IMR-90 (cell line): ENCODE measurements at regions not wholly inside any gene's neighbourhood (a gene's known extent, or its start where the extent isn't known, plus 50 kb on each side); places are given as distances from the start of the nearest gene placed in this dataset.

Experiments used
- ATAC-seq: fragments of 200-7000 bp; cut with Tn5 transposase; 2 replicates; pipeline ENCODE4 v1.9.1; 2020; ENCODE audit warnings: low read depth, mild to moderate bottlenecking, moderate library complexity
- BruUV-seq: library from RNA; stranded (reverse); fragments of 400-500 nt; replicated peaks from 2 replicates; lab custom pipeline; 2021; lab: Mats Ljungman, UMichigan
- CTCF ChIA-PET: fragments of 300-600 bp; formaldehyde crosslinking; extraction: SDS; loops from one replicate; lab custom pipeline; 2021; ENCODE audit warnings: antibody characterized with exemption; lab: Yijun Ruan, JAX
- POLR2A ChIA-PET: fragments of 300-600 bp; sonication (Branson Sonifier 250); formaldehyde crosslinking; loops from one replicate; lab custom pipeline; 2022; ENCODE audit warnings: antibody characterized with exemption; ENCODE audit not compliant: unreplicated experiment; lab: Charles Lee
- DNase-seq: peaks from one replicate; pipeline ENCODE4 v3.0.0; 2013
- H2AFZ ChIP-seq: replicated peaks from 2 replicates; pipeline ENCODE3; 2013; ENCODE audit warnings: low read length, mild to moderate bottlenecking; ENCODE audit not compliant: poor library complexity
- H2AK5ac ChIP-seq: 2 replicates; pipeline ENCODE4 v1.6.1; 2013; ENCODE audit warnings: low read depth, low read length, inconsistent platforms
- H2AK9ac ChIP-seq: replicated peaks from 2 replicates; pipeline ENCODE3; 2013; ENCODE audit warnings: mild to moderate bottlenecking, low read depth, low read length, moderate library complexity; ENCODE audit not compliant: poor library complexity
- H2BK120ac ChIP-seq: 2 replicates; pipeline ENCODE4 v1.6.1; 2013; ENCODE audit warnings: low read depth, low read length, inconsistent platforms
- H2BK15ac ChIP-seq: 3 replicates; pipeline ENCODE4 v1.6.1; 2013; ENCODE audit warnings: low read depth, low read length, inconsistent platforms
- H2BK20ac ChIP-seq: 2 replicates; pipeline ENCODE4 v1.6.1; 2013; ENCODE audit warnings: low read depth, mild to moderate bottlenecking, inconsistent platforms, low read length, moderate library complexity
- H2BK5ac ChIP-seq: 2 replicates; pipeline ENCODE4 v1.6.1; 2013; ENCODE audit warnings: mild to moderate bottlenecking, low read depth, low read length, inconsistent platforms; ENCODE audit not compliant: poor library complexity, severe bottlenecking
- H3K14ac ChIP-seq: replicated peaks from 2 replicates; pipeline ENCODE4 v1.6.1; 2013; ENCODE audit warnings: low read depth, low read length, inconsistent platforms
- H3K18ac ChIP-seq: 2 replicates; pipeline ENCODE4 v1.6.1; 2013; ENCODE audit warnings: low read depth, low read length, control low read depth
- H3K23ac ChIP-seq: 2 replicates; pipeline ENCODE4 v1.6.1; 2013; ENCODE audit warnings: low read depth, low read length, inconsistent platforms
- H3K27ac ChIP-seq: 2 replicates; pipeline ENCODE4 v1.5.1; 2013; ENCODE audit warnings: mild to moderate bottlenecking, control low read depth, low read length; ENCODE audit not compliant: insufficient read depth
- H3K27me3 ChIP-seq: 2 replicates; pipeline ENCODE4 v1.6.1; 2013; ENCODE audit warnings: low read length; ENCODE audit not compliant: control insufficient read depth, insufficient read depth
- H3K36me3 ChIP-seq: 2 replicates; pipeline ENCODE4 v1.6.1; 2013; ENCODE audit warnings: low read length, mixed read lengths; ENCODE audit not compliant: control insufficient read depth, insufficient read depth
- H3K4ac ChIP-seq: 2 replicates; pipeline ENCODE4 v1.6.1; 2013; ENCODE audit warnings: low read depth, low read length, inconsistent platforms
- H3K4me1 ChIP-seq: 2 replicates; pipeline ENCODE4 v1.6.1; 2013; ENCODE audit warnings: low read length, mixed read lengths; ENCODE audit not compliant: control insufficient read depth, insufficient read depth
- H3K4me2 ChIP-seq: 2 replicates; pipeline ENCODE4 v1.6.1; 2013; ENCODE audit warnings: low read depth, mild to moderate bottlenecking, control low read depth, low read length, moderate library complexity
- H3K4me3 ChIP-seq: 2 replicates; pipeline ENCODE4 v1.5.1; 2013; ENCODE audit warnings: low read depth, mild to moderate bottlenecking, control low read depth, low read length, moderate library complexity; ENCODE audit not compliant: insufficient read depth
- H3K56ac ChIP-seq: 2 replicates; pipeline ENCODE4 v1.6.1; 2013; ENCODE audit warnings: low read length, inconsistent platforms; ENCODE audit not compliant: insufficient read depth; ENCODE audit errors: extremely low read depth
- H3K79me1 ChIP-seq, 2 experiments: 2 replicates each; pipeline ENCODE4 v1.6.1; 2013; ENCODE audit warnings: low read length in 2 of 2, inconsistent platforms in 1 of 2, low read depth in 1 of 2
- H3K9ac ChIP-seq: 2 replicates; pipeline ENCODE4 v1.6.1; 2013; ENCODE audit warnings: low read depth, low read length, control low read depth
- H3K9me1 ChIP-seq: 2 replicates; pipeline ENCODE4 v1.6.1; 2013; ENCODE audit warnings: low read length, inconsistent platforms; ENCODE audit not compliant: insufficient read depth
- H3K9me3 ChIP-seq: 2 replicates; pipeline ENCODE4 v1.6.1; 2013; ENCODE audit warnings: low read length; ENCODE audit not compliant: control insufficient read depth, insufficient read depth
- H4K20me1 ChIP-seq: 2 replicates; pipeline ENCODE4 v1.6.1; 2013; ENCODE audit warnings: low read length, inconsistent platforms; ENCODE audit not compliant: insufficient read depth
- H4K5ac ChIP-seq: 2 replicates; pipeline ENCODE4 v1.6.1; 2013; ENCODE audit warnings: mild to moderate bottlenecking, low read depth, low read length, control low read depth
- H4K8ac ChIP-seq, 2 experiments: 2 replicates each; pipeline ENCODE4 v1.6.1; 2013; ENCODE audit warnings: low read depth in 2 of 2, low read length in 2 of 2, control low read depth in 1 of 2, inconsistent platforms in 1 of 2
- H4K91ac ChIP-seq: 2 replicates; pipeline ENCODE4 v1.6.1; 2013; ENCODE audit warnings: low read depth, low read length, inconsistent platforms; ENCODE audit not compliant: insufficient read depth
- BHLHE40 ChIP-seq: fragments of 150-350 bp; IDR thresholded peaks from 2 replicates; pipeline ENCODE4 v1.6.1; 2016; ENCODE audit warnings: mild to moderate bottlenecking, low read depth, low read length
- CEBPB ChIP-seq: IDR thresholded peaks from 2 replicates; pipeline ENCODE4 v1.6.1; 2012; ENCODE audit warnings: low read depth, low read length, improper control_type of control experiment
- CHD1 ChIP-seq: IDR thresholded peaks from 2 replicates; pipeline ENCODE4 v1.6.1; 2012; ENCODE audit warnings: low read depth, low read length, improper control_type of control experiment
- FOS ChIP-seq: fragments of 150-350 bp; IDR thresholded peaks from 2 replicates; pipeline ENCODE4 v1.6.1; 2016; ENCODE audit warnings: low read depth, low read length
- MAFK ChIP-seq: IDR thresholded peaks from 2 replicates; pipeline ENCODE4 v1.6.1; 2012; ENCODE audit warnings: low read depth, low read length, improper control_type of control experiment
- MAZ ChIP-seq: IDR thresholded peaks from 2 replicates; pipeline ENCODE4 v1.6.1; 2012; ENCODE audit warnings: low read depth, mild to moderate bottlenecking, low read length, improper control_type of control experiment, moderate library complexity, borderline replicate concordance
- MXI1 ChIP-seq: IDR thresholded peaks from 2 replicates; pipeline ENCODE4 v1.6.1; 2012; ENCODE audit warnings: low read depth, mild to moderate bottlenecking, low read length, moderate library complexity, borderline replicate concordance
- POLR2A ChIP-seq: IDR thresholded peaks from 2 replicates; pipeline ENCODE4 v1.6.1; 2012; ENCODE audit warnings: mild to moderate bottlenecking, low read depth, low read length
- RCOR1 ChIP-seq: IDR thresholded peaks from 2 replicates; pipeline ENCODE4 v1.6.1; 2012; ENCODE audit warnings: mild to moderate bottlenecking, low read length, improper control_type of control experiment; ENCODE audit not compliant: insufficient replicate concordance
- SMC3 ChIP-seq: fragments of 150-350 bp; IDR thresholded peaks from 2 replicates; pipeline ENCODE4 v1.6.1; 2016; ENCODE audit warnings: low read depth, mild to moderate bottlenecking, antibody characterized with exemption, low read length, moderate library complexity
- WGBS, 2 experiments: methylation state at CpG; one replicate each; pipeline versions ENCODE4 v1.1.5 to v1.1.7; 2013; ENCODE audit warnings: missing lambda C conversion rate in 2 of 2; ENCODE audit not compliant: insufficient read length in 1 of 2; ENCODE audit errors: extremely low coverage in 2 of 2; 5-methylcytosine and 5-hydroxymethylcytosine counted together
- dilution Hi-C: fragments of 300-500 bp; cut with HindIII; formaldehyde crosslinking; loops from one replicate; pipeline ENCODE4 v1.14.3; 2018; ENCODE audit warnings: low sequenced_read_pairs; ENCODE audit not compliant: unreplicated experiment
- in situ Hi-C: fragments of 300-500 bp; cut with MboI; formaldehyde crosslinking; loops from 3 replicates; pipeline ENCODE4 v1.14.3; 2019; ENCODE audit warnings: low sequenced_read_pairs, inconsistent platforms, mixed read lengths
- intact Hi-C: fragments of 100-400 bp; cut with micrococcal nuclease; formaldehyde crosslinking; loops from 2 replicates; pipeline ENCODE4 v1.10.0; 2022
- TF ChIP-seq, protein P1 (sequence below): conservative IDR thresholded peaks from 2 replicates; pipeline ENCODE4 v1.5.1; 2012; ENCODE audit warnings: mild to moderate bottlenecking, low read depth, low read length, improper control_type of control experiment
- TF ChIP-seq, protein P2 (sequence below): fragments of 150-350 bp; IDR thresholded peaks from 2 replicates; pipeline ENCODE4 v1.6.1; 2017; ENCODE audit warnings: mild to moderate bottlenecking, antibody characterized with exemption, low read length, low read depth

DNA sequence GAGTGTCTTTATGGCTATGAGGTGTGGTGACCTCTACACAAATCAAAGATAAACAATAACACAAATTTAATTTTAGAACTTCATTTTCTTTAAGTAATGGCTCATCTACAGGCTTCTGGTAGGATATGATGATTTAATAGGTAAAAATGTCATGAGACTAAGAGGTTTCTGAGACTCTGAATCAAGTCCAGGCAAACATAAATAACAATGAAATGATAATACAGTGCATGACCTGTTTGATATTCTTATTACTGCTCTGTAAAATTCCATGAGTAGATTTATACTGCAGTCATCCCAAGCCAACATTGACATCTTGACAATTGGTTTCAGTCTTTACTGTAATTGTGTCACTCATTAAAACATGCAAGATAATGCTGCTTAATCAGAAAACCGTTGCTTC is 936.8 kb downstream of the MCTP2 start:
- H3K27me3 ChIP-seq = no peaks in the 10 kb centered on the region
- H3K4me3 ChIP-seq = no peak overlapping the region
- no peak overlapping the region for H2BK5ac ChIP-seq
- no peak overlapping the region for H2BK15ac ChIP-seq
- no peaks in the 10 kb centered on the region for H3K9me3 ChIP-seq
- H4K5ac ChIP-seq = no peak overlapping the region
- H3K23ac ChIP-seq = no peak overlapping the region
- in situ Hi-C loops (no loop called here), intact Hi-C loops (no loop called here), dilution Hi-C loops (no loop called here)
- H3K4me1 ChIP-seq = peaks cover 2% of the 10 kb centered on the region
- ChIA-PET CTCF (no interaction called here), POLR2A (no interaction called here)
- no peak overlapping the region for H4K8ac ChIP-seq
- no peaks in the 10 kb centered on the region for H3K79me1 ChIP-seq
- no peak overlapping the region for H2AK5ac ChIP-seq
- no peaks in the 10 kb centered on the region for H3K9me1 ChIP-seq
- no TSS peak for BruUV-seq
- TF ChIP-seq, protein P1, sequence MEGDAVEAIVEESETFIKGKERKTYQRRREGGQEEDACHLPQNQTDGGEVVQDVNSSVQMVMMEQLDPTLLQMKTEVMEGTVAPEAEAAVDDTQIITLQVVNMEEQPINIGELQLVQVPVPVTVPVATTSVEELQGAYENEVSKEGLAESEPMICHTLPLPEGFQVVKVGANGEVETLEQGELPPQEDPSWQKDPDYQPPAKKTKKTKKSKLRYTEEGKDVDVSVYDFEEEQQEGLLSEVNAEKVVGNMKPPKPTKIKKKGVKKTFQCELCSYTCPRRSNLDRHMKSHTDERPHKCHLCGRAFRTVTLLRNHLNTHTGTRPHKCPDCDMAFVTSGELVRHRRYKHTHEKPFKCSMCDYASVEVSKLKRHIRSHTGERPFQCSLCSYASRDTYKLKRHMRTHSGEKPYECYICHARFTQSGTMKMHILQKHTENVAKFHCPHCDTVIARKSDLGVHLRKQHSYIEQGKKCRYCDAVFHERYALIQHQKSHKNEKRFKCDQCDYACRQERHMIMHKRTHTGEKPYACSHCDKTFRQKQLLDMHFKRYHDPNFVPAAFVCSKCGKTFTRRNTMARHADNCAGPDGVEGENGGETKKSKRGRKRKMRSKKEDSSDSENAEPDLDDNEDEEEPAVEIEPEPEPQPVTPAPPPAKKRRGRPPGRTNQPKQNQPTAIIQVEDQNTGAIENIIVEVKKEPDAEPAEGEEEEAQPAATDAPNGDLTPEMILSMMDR = no peak
- TF ChIP-seq MAFK (no peak), SMC3 (no peak), RCOR1 (no peak), FOS (no peak), MAZ (no peak), CHD1 (no peak), POLR2A (no peak), MXI1 (no peak), BHLHE40 (no peak), CEBPB (no peak)
- TF ChIP-seq, protein P2, sequence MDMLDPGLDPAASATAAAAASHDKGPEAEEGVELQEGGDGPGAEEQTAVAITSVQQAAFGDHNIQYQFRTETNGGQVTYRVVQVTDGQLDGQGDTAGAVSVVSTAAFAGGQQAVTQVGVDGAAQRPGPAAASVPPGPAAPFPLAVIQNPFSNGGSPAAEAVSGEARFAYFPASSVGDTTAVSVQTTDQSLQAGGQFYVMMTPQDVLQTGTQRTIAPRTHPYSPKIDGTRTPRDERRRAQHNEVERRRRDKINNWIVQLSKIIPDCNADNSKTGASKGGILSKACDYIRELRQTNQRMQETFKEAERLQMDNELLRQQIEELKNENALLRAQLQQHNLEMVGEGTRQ = no peak
- no peaks in the 10 kb centered on the region for H3K36me3 ChIP-seq
- H2BK20ac ChIP-seq = no peak overlapping the region
- no peak overlapping the region for H3K14ac ChIP-seq
- DNase-seq (no peak), ATAC-seq (no peak)
- no peak overlapping the region for H2AFZ ChIP-seq
- H3K9ac ChIP-seq = no peak overlapping the region
- H3K27ac ChIP-seq = no peak overlapping the region
- H3K4ac ChIP-seq = no peak overlapping the region
- H4K20me1 ChIP-seq = no peaks in the 10 kb centered on the region
- no peak overlapping the region for H4K91ac ChIP-seq
- no peak overlapping the region for H3K18ac ChIP-seq
- no peak overlapping the region for H2AK9ac ChIP-seq
- no peak overlapping the region for H3K56ac ChIP-seq
- no peak overlapping the region for H3K4me2 ChIP-seq
- no peak overlapping the region for H2BK120ac ChIP-seq
- WGBS, 2 experiments = no CpG with 5 or more reads among the region's 1 CpG
